ENCODE measurements at regions not wholly inside any gene's neighbourhood (a gene's known extent, or its start where the extent isn't known, plus 50 kb on each side); places are given as distances from the start of the nearest gene placed in this dataset.

DNA sequence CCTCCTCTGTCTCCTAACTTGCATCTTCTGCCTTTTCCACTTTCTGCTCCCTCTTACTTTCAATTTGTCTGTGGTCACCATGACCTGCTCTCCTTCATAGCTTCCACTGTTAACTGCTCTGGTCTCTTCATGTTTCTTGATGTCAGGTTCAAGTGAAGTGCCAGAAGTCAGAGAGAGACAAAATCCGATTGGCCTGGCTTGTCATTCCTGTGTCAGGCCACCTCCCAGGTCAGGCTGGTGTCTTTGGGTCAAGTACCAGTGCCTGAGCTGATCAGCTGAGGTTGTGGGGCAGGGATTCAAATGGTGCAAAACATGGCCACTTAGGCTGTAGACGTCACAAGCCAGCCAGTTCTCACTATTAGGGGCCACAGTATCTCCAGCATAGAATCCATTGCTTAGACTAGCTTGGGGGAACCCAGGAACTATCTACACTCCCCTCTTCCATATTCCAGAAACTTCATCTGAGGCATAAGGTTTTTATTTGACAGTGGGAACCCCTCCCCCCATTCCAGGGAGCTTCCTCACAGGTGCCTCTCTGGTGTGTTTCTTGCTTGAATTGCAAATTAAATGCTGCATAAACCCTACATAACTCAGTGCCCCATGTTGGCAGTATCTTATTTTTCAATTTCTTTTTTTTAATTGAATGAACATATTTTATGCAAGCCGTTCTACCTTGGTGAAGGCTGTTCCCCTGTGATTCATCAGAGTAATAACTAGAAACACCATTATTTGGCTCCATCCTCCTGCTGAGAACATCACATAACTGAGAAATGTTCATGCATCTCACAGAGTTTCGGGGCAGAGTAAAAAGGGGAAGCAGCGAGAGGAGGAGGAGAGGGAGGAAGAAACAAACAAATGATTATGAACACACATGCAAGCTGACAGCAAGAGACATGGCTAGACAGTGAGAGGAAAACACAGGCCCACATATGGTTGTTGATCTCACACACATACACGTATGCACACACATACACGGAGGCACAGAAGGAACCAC is 175.8 kb downstream of the TLE3 start:
- no peak for TF ChIP-seq CTCF (conservative IDR thresholded peaks at IDR 0.05; ENCODE audit: low read length)
- TF ChIP-seq EZH2phosphoT487 (IDR thresholded peaks at IDR 0.05; ENCODE audit: borderline replicate concordance) = no peak

Measured in Loucy (cell line).